NCI-H146 treated with DMSO at 0.1 percent for 48 hours (cell line): ENCODE measurements at regions not wholly inside any gene's neighbourhood (a gene's known extent, or its start where the extent isn't known, plus 50 kb on each side); places are given as distances from the start of the nearest gene placed in this dataset.

Source experiments
- DNase-seq: peaks from one replicate; lab custom pipeline; 2025; ENCODE audit not compliant: unreplicated experiment; lab: John Stamatoyannopoulos, UW

GRCh38 chr17:12429116-12429515 is 236.6 kb upstream of the MYOCD start:
- DNase-seq, result no peak

DNA sequence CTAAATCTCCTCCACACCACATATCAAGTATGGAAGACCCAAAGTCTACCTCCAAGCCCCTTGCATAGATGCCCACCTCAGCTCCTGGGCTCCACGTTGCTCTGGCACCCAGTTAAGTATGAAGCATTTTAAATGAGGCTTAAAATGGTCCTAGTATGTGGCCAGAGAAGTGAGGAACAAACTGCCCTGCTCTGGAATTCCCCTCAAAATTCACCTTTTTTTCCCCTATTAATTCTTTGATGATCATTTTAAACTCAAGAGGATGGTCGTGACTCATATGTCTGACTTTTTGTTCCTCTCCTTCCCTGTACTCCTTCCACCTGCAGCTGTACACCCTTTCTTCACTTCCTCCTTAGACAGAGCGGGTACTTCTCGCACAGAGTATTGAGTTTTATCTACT is 234.5 kb upstream of the MYOCD start:
- no peak for DNase-seq

DNA sequence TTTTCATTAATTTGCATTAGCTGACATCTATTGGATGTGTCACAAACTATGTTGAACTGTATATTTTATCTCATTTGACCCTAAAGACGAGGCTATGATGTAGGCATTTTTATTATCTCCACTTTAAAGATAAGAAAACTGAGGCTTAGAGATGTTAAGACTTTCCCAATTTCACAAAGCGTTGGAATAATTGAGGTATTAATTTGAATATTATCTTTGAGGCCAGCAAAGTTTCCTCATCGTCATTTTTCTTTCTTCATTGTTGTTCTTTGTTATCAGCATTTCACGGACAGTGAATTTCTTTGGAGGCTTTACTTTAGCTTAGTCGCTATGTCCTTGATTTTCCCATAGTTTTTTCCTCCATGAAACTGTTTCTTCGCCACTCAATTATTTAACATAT is 227.5 kb upstream of the MYOCD start:
- no peak for DNase-seq

- no peak for DNase-seq
Observed at GRCh38 chr17:12438813-12439586, 226.7 kb upstream of the MYOCD start.

DNA sequence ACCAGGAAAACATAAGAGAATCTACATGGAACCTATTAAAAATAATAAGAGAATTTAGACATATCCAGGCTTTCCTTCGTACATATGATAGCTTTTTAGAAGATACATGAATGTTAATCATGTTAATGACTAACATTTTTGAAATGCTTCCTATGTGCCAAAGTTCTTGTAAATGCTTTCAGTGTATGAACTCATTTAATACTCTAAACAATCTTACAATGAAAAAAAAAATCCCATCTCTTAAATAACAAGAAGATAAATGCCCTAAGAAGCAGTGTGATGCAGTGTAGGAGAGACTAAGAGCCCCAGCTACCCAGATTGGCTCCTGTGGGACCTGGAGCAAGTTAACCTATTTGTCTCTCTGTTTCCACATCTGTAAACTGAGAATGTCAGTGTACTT is 220.4 kb upstream of the MYOCD start:
- no peak for DNase-seq

DNA sequence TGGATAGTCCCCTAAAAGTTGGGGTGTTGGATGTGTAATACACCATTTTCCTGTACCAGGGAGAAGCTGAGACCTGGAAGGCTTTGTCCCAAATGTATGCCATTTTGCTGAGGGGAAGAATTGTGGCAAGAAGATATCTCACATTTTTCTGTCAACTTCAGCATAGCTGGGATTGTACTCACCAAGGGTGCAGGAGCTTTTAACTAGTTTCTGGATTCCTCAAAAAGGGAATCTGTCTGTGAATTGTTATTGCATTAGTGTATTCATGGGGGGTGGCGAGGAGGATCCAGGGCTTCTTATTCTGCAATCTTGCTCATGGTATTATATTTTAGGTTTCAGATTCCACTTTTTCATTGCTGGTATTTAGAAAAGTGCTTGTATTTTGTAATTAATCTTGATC is 208.2 kb upstream of the MYOCD start:
- no peak for DNase-seq

- no peak for DNase-seq
Observed at GRCh38 chr17:12459736-12460135, 206.0 kb upstream of the MYOCD start.

- DNase-seq, result no peak
Observed at GRCh38 chr17:12463102-12463501, 202.6 kb upstream of the MYOCD start.

GRCh38 chr17:12472252-12473173 is 193.2 kb upstream of the MYOCD start:
- no peak for DNase-seq

DNA sequence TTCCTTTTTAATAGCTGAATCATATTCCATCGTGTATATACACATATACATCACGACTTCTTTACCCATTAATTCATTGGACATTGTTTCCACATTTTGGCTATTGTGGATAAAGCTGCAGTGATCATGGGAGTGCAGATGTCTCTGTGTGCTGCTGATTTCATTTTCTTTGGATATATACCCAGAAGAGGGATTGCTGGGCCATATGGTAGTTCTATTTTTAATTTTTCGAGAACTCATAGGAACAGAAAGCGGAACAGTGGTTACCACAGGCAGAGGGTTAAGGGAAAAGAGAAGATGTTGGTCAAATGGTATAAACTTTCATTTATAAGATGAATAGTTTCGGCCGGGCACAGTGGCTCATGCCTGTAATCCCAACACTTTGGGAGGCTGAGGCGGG is 187.4 kb upstream of the MYOCD start:
- no peak for DNase-seq

DNA sequence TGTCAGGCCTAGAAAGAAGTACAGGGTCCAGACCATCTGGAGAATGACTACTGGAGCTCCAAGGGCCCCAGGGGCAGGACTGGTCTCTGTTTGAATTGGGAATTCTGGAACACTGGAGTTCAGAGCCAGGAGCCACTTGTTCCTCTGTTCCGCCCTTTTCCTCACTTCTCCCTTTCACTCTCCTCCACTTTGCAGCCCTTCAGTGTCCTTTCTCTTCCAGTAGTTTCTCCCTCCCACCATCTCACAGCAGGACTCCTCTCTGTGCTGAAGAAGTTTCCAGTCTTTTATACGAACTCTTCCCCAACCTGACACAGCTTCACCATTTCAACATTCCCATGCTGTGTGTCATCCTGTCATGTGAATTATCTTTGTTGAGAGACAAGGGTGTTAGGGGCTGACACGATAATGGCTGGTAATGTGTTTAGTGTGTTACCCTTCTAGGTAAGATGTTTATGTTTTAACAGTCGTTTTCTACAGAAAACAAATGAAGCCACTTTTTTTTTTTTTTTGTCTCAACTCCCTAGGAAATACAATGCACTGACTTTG is 180.3 kb upstream of the MYOCD start:
- DNase-seq, result no peak

GRCh38 chr17:12489325-12489724 is 176.4 kb upstream of the MYOCD start:
- DNase-seq, result no peak

DNA sequence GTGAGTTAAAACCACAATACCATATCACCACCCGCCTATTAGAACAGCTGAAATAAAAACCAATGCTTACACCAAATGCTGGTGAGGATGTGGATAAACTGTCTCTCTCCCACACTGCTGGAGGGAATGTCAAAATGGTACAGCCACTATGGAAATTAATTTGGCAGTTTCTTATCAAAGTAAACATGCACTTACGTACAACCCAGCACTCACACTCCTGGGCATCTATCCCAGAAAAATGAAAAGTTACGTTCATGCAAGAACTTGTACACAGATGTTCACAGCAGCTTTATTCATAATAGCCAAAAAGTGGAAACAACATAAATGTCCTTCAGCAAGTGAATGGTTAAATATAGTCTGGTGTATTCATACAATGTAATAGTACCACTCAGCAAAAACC is 173.2 kb upstream of the MYOCD start:
- no peak for DNase-seq

GRCh38 chr17:12505866-12506265 is 159.8 kb upstream of the MYOCD start:
- no peak for DNase-seq

DNA sequence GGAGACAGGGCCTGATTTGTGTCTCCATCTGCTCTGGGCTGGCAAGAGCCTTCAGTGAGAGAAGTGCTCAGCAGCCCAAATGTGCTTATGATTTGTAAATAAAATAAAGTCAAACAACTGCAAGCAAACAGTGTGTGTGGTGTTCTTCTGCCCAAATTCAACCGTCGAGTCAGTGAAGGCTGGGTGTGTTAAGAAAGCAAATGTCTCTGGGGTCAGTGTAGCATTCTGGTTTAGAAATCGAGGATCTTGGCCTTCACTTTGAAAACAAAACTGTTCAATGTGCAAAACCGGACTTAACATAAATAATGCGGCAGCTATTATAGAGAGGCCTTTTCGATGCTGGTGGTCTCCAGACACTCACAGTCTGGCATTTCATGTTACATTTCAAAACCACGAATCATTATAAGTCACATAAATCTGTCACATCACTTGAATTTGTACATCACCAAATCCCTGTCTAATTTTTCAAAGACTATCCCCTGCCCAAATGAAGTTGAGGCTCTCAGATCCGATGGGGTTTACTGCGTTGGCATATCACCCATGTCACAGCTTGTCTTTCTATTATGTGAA is 158.6 kb upstream of the MYOCD start:
- no peak for DNase-seq

- no peak for DNase-seq
Observed at GRCh38 chr17:12509801-12510200, 155.9 kb upstream of the MYOCD start.

DNA sequence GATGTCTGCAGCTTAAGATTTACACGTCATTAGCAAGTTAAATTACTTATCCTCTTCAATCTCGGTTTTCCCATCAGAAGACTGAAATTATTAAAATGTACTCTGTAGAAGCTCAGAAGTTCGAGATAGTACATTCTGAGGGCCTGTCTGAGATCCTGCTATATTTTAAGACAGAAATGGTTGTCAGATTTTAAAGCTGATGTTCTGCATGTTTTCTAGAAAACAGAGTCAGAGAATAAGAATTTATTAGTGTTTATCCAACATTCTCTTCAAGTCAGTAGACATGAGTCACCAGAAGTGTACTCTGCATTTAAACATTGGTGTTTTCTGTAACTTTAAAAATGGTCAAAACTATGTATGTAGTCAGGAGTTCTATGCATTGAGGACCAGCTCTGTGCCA is 155.2 kb upstream of the MYOCD start:
- no peak for DNase-seq

DNA sequence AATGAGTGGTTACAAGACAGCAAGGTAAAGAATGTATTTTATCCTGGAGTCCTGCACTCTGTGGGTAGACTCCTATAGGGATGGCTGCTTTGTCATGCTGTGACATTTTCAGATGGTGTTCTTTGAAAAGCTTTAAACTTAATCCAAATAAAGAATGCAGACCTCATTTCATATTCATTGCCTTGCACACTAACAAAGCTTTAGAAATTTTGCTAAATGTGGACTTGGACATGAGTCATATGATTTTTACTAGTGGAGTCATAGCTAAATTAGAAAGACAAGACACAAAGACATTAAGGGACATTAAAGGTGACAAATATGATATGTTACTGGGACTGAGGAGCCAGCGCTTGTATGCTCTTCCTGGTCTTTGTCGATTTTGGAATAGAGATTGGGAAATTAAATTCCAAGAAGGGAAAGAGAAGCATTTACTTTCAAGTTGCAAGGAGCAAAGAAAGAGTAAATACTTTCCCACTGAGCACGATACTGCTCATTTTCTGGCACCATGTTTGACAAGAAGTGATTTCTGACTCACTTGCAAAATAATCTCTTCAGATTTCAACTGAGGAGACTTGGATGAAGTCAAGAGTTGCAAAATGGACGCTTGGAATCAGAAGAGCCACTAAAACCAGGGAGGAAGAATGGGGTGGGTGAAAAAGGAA is 152.9 kb upstream of the MYOCD start:
- no peak for DNase-seq

DNA sequence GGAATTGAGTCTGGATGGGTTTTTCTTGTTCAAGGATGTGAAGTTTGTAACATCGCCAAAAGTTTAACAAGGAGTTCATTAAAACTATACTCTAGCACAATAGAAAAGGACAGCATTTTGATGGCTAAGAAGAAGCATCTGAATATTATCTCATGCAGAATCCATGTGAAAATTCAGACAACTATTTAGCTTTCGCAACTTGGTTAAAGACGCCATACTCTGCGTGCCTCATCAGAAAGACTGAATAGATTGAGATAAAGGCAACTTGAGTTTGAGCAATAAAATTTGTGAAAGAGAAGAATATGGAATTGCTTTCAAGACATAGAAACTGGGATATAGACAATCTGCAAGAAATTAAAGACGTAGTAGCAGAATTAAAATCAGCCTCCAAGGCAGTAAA is 151.1 kb upstream of the MYOCD start:
- no peak for DNase-seq

DNA sequence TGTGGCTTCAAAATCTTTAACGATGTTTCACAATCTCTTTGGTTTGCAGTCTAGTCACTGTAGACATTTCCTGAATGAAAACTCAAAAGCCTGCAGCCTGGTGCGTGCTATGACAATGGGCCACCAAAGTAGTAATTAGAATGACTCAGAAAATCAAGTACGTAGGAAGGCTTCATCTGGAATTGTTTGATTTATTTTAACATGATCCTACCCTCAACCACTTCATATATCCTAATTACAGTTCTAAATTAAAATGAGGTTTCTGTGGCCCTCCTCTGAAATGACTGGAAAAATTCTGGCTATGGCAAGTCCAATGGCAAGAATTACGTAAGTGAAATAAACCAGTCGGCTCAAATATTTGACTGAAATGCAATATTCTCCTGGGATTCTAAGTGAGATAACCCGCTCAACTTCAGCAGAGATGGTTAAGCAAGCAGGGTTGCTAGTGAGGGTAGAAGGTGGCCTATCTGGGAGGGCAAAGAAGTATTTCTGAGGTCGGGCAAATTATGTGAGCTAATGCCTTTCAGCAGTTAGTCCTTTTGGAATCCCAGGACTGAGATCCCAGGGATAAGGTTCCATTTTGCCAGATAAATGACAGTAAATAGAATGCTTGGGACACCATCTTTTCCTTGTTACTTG is 145.6 kb upstream of the MYOCD start:
- no peak for DNase-seq

- DNase-seq, result no peak
Observed at GRCh38 chr17:12521416-12521815, 144.3 kb upstream of the MYOCD start.
